ENCODE measurements at regions not wholly inside any gene's neighbourhood (a gene's known extent, or its start where the extent isn't known, plus 50 kb on each side); places are given as distances from the start of the nearest gene placed in this dataset.

DNA sequence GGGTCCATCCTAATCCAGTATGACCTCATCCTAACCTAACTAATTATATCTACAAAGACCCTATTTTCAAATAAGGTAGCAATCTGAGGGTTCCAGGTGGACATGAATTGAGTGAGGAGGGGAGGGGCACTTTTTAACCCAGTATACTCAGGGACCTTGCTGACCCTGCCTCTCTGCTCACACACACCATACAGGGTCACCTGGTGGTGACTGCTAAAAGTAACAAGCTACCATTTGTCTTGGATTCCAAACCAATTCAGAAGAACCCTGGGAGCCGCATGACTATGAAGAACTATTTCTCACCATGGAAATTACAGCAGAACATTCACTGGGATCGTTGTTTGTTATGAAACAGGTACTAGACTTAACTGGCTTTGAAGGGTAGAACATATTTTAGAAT lies 151.9 kb downstream of the LACC1 start:
- no peak overlapping the region for H3K27ac ChIP-seq
- no peaks in the 10 kb centered on the region for H3K27me3 ChIP-seq (ENCODE audit: low read depth)
- ATAC-seq (no peak), DNase-seq (no peak)
- no peaks in the 10 kb centered on the region for H3K9me3 ChIP-seq
- intact Hi-C loops (cut with DNase I): no loop called here
- no peaks in the 10 kb centered on the region for H3K36me3 ChIP-seq
- TF ChIP-seq, protein P1, sequence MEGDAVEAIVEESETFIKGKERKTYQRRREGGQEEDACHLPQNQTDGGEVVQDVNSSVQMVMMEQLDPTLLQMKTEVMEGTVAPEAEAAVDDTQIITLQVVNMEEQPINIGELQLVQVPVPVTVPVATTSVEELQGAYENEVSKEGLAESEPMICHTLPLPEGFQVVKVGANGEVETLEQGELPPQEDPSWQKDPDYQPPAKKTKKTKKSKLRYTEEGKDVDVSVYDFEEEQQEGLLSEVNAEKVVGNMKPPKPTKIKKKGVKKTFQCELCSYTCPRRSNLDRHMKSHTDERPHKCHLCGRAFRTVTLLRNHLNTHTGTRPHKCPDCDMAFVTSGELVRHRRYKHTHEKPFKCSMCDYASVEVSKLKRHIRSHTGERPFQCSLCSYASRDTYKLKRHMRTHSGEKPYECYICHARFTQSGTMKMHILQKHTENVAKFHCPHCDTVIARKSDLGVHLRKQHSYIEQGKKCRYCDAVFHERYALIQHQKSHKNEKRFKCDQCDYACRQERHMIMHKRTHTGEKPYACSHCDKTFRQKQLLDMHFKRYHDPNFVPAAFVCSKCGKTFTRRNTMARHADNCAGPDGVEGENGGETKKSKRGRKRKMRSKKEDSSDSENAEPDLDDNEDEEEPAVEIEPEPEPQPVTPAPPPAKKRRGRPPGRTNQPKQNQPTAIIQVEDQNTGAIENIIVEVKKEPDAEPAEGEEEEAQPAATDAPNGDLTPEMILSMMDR (IDR thresholded peaks at IDR 0.05): no peak
- H3K4me3 ChIP-seq: no peak overlapping the region
- no peaks in the 10 kb centered on the region for H3K4me1 ChIP-seq

DNA sequence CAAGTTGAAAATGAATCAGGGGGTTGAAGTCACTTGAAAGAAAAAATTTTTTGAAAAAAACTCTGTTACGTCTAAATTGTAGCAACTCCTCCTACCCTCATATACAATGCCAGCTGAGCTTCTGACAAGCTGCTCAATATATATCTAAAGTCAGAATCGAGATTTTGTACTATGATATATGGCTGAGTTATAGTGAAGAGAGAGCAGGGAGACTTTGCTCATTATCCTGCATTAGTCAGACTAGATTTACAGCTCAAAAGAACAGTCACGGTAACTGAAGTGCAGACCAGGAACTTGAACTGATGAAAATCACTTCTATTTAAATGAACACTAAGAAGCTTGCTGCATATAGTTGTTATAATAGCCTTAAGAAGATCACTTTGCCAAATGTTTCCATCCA lies 153.1 kb downstream of the LACC1 start:
- no peak for ATAC-seq
- Histone ChIP-seq H3K9me3 (no peaks in the 10 kb centered on the region), H3K4me1 (no peaks in the 10 kb centered on the region), H3K27me3 (ENCODE audit: low read depth) (no peaks in the 10 kb centered on the region), H3K4me3 (no peak overlapping the region), H3K36me3 (no peaks in the 10 kb centered on the region), H3K27ac (no peak overlapping the region)
- intact Hi-C loops (cut with DNase I): no loop called here
- DNase-seq: no peak
- TF ChIP-seq, protein P1 (IDR thresholded peaks at IDR 0.05): no peak

DNA sequence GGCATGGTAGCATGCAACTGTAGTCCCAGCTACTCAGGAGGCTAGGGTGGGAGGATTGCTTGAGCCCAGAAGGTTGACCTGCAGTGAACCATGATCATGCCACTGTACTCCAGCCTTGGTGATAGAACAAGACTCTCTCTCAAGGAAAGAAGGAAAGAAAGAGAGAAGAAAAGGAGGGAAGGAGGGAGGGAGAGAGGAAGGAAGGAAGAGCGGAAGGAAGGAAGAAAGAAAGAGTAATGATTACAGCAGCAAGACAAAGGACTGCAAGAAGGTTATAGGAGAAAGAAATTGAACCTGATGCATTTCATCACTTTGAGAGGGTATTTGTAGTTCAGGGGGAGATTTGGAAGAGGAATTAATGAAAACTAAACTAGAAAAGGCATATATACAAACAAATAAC lies 155.7 kb downstream of the LACC1 start:
- Histone ChIP-seq H3K4me1 (no peaks in the 10 kb centered on the region), H3K36me3 (no peaks in the 10 kb centered on the region), H3K4me3 (no peak overlapping the region), H3K9me3 (no peaks in the 10 kb centered on the region), H3K27ac (no peak overlapping the region), H3K27me3 (ENCODE audit: low read depth) (no peaks in the 10 kb centered on the region)
- ATAC-seq: no peak
- TF ChIP-seq, protein P1 (IDR thresholded peaks at IDR 0.05): no peak
- no peak for DNase-seq
- intact Hi-C loops (cut with DNase I): no loop called here

DNA sequence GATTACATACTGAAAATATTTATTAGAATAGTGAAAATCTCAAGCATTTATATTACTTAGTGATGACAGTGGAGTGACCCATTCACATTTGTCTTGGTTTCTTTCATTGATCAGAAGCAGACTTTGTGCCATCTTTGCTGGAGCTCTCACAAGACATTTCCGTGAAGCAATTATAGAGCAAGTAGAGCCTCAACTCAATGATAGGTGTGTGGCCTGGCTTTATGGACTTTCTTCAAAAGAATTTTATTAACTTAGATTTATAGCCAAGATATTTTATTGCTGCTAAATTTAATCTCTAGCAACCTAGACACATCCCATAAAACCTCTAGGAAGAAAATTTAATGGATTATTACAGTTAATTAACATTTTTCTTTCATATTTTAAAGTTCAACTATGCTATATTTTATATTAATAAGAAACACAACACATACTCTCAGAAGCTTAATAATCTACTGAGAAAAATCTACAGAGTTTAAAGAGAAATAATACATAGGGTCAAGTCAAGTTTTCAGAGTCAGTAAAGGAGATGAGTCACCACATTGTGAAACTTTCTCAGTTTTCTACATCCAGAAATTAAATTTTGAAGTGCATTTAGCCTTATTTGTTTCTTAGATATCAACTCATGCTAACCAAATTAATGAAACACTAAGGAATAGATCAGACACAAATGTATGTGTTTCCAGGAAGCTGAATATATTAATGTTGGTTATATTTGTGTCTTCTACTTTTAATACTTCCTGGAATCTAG lies 160.5 kb downstream of the LACC1 start:
- no peak overlapping the region for H3K4me3 ChIP-seq
- no peaks in the 10 kb centered on the region for H3K4me1 ChIP-seq
- no peak for ATAC-seq
- H3K9me3 ChIP-seq: no peaks in the 10 kb centered on the region
- H3K36me3 ChIP-seq: no peaks in the 10 kb centered on the region
- no peak for DNase-seq
- TF ChIP-seq, protein P1 (IDR thresholded peaks at IDR 0.05): no peak
- H3K27ac ChIP-seq: no peak overlapping the region
- no peaks in the 10 kb centered on the region for H3K27me3 ChIP-seq (ENCODE audit: low read depth)
- intact Hi-C loops (cut with DNase I): loop anchor here (10.0 kb wide), 1 partner anchor 125 kb away; no protein-coding TSS in a partner anchor

DNA sequence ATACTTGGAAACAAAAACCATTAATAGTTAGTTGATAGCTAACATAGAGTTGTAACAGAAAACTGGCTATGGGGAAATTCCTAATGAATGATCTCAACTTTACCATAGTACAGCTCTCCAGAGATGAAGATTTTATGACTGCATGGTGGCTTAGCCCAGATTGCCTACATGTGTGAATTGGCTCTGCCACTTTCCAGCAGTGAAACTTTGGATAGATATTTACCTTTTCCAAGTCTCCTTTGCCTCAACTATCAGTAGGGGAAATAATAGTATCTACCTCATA lies 161.1 kb downstream of the LACC1 start:
- no peaks in the 10 kb centered on the region for H3K36me3 ChIP-seq
- DNase-seq: no peak
- TF ChIP-seq, protein P1 (IDR thresholded peaks at IDR 0.05): no peak
- intact Hi-C loops (cut with DNase I): loop anchor here (10.0 kb wide), 1 partner anchor 126 kb away; no protein-coding TSS in a partner anchor
- no peak overlapping the region for H3K27ac ChIP-seq
- no peaks in the 10 kb centered on the region for H3K9me3 ChIP-seq
- H3K4me1 ChIP-seq: no peaks in the 10 kb centered on the region
- H3K4me3 ChIP-seq: no peak overlapping the region
- H3K27me3 ChIP-seq (ENCODE audit: low read depth): no peaks in the 10 kb centered on the region
- no peak for ATAC-seq

All from lower lobe of right lung (tissue), 2 donors.